ENCODE measurements at regions not wholly inside any gene's neighbourhood (a gene's known extent, or its start where the extent isn't known, plus 50 kb on each side); places are given as distances from the start of the nearest gene placed in this dataset.

GRCh38 chr11:90717522-90717921 is 494.7 kb upstream of the CHORDC1 start:
- no peak overlapping the region for H3K4me3 ChIP-seq
- intact Hi-C loops (cut with DNase I), result no loop called here
- peaks cover 4% of the 10 kb centered on the region for H3K9me3 ChIP-seq
- no peaks in the 10 kb centered on the region for H3K27me3 ChIP-seq (ENCODE audit: insufficient read depth in 3 of 3, low read length in 2 of 3)
- H3K4me1 ChIP-seq, result no peaks in the 10 kb centered on the region
- ATAC-seq (no peak), DNase-seq (no peak)
- H3K27ac ChIP-seq, result no peak overlapping the region
- no peak for TF ChIP-seq CTCF (IDR thresholded peaks at IDR 0.05)
- H3K36me3 ChIP-seq (ENCODE audit: insufficient read depth in 1 of 2, low read depth in 1 of 2), result no peaks in the 10 kb centered on the region

DNA sequence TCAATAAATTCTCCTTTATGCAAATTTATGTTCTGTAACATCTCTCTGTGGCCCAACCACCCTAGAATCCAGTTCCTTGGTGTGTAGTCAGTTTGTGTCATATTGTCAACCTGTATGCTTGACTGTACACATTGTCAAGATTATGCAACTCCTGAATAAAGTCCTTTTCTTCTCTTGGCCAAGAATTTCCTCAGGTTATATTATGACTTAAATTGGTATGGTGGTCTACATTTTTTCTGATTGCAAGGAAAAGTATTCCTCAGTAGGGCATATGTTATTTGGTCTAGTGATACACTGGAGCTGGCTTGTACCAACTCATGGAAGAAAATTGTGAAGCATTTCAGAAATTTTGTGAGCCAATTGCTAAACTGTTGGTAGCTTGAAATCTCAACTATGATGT is 482.8 kb upstream of the CHORDC1 start:
- Histone ChIP-seq H3K27ac (no peak overlapping the region), H3K4me3 (no peak overlapping the region), H3K4me1 (no peaks in the 10 kb centered on the region), H3K27me3 (ENCODE audit: insufficient read depth in 3 of 3, low read length in 2 of 3) (no peaks in the 10 kb centered on the region), H3K36me3 (ENCODE audit: insufficient read depth in 1 of 2, low read depth in 1 of 2) (no peaks in the 10 kb centered on the region), H3K9me3 (no peaks in the 10 kb centered on the region)
- DNase-seq (no peak), ATAC-seq (no peak)
- intact Hi-C loops (cut with DNase I), result no loop called here
- no peak for TF ChIP-seq CTCF (IDR thresholded peaks at IDR 0.05)

DNA sequence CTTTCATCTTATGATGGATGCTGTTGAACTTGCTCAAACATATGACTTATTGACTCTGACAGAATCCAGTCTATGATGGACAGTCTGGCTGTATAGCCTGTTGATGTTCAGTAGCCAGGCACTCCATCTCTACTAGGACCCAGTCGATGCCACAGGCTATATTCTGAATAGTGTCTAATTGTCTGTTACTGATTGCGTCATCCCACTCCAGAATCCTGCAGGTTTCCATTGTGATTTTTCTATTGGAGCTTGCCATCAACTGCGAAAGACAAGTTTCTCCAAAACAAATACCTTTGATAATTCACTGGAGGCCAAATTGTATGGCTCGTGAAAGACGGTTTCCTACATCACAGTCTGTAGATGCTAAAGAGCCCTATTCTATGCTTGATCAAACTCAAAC is 481.7 kb upstream of the CHORDC1 start:
- Histone ChIP-seq H3K9me3 (no peaks in the 10 kb centered on the region), H3K4me3 (no peak overlapping the region), H3K4me1 (no peaks in the 10 kb centered on the region), H3K27me3 (ENCODE audit: insufficient read depth in 3 of 3, low read length in 2 of 3) (no peaks in the 10 kb centered on the region), H3K36me3 (ENCODE audit: insufficient read depth in 1 of 2, low read depth in 1 of 2) (no peaks in the 10 kb centered on the region), H3K27ac (no peak overlapping the region)
- intact Hi-C loops (cut with DNase I), result no loop called here
- 90 to 93% (median 91%) methylated on average over 5 of the region's 5 CpGs for WGBS, 3 donors
- no peak for TF ChIP-seq CTCF (IDR thresholded peaks at IDR 0.05)
- ATAC-seq, result no peak
- no peak for DNase-seq

DNA sequence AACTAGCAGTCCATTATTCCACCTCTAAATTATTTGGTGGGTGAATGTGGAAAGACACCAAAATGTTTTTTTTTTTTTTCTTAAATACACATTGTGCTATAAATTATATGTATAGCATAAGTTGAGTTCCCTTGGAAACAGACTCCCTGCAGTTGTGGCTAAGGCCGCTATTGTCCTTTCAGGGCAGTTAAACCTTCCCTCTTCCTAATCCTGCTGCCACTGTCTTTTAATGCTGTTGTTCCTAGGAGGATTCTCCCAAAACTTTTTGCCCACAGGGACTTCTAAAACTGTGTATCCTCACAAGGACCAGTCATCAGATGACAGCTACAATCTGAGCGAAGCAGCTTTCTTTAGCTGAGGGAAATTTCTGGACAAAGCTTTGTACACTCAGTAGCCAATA is 478.9 kb upstream of the CHORDC1 start:
- H3K9me3 ChIP-seq, result no peaks in the 10 kb centered on the region
- no peak for TF ChIP-seq CTCF (IDR thresholded peaks at IDR 0.05)
- no peak for DNase-seq
- no peaks in the 10 kb centered on the region for H3K27me3 ChIP-seq (ENCODE audit: insufficient read depth in 3 of 3, low read length in 2 of 3)
- no peaks in the 10 kb centered on the region for H3K36me3 ChIP-seq (ENCODE audit: insufficient read depth in 1 of 2, low read depth in 1 of 2)
- no peak overlapping the region for H3K27ac ChIP-seq
- ATAC-seq, result no peak
- no peak overlapping the region for H3K4me3 ChIP-seq
- H3K4me1 ChIP-seq, result no peaks in the 10 kb centered on the region
- 74 to 81% (median 79%) methylated on average over 2 of the region's 2 CpGs for WGBS, 3 donors
- intact Hi-C loops (cut with DNase I), result no loop called here

- DNase-seq (no peak), ATAC-seq (no peak)
- Histone ChIP-seq H3K36me3 (ENCODE audit: insufficient read depth in 1 of 2, low read depth in 1 of 2) (no peaks in the 10 kb centered on the region), H3K27me3 (ENCODE audit: insufficient read depth in 3 of 3, low read length in 2 of 3) (no peaks in the 10 kb centered on the region), H3K9me3 (no peaks in the 10 kb centered on the region), H3K4me1 (no peaks in the 10 kb centered on the region), H3K27ac (no peak overlapping the region), H3K4me3 (no peak overlapping the region)
- intact Hi-C loops (cut with DNase I), result no loop called here
- no peak for TF ChIP-seq CTCF (IDR thresholded peaks at IDR 0.05)
- WGBS, 3 donors, result 43 to 52% (median 51%) methylated on average over 4 of the region's 4 CpGs
Measured at GRCh38 chr11:90700789-90701439, 478.1 kb upstream of the CHORDC1 start.

Data from psoas muscle (tissue), 7 donors.